HEK293 (cell line): ENCODE measurements at regions not wholly inside any gene's neighbourhood (a gene's known extent, or its start where the extent isn't known, plus 50 kb on each side); places are given as distances from the start of the nearest gene placed in this dataset.

Source experiments
- CTCF ChIA-PET: fragments of 350-600 bp; formaldehyde crosslinking; extraction: SDS; loops from one replicate; lab custom pipeline; 2021; ENCODE audit warnings: antibody characterized with exemption; lab: Yijun Ruan, JAX
- POLR2A ChIA-PET: fragments of 300-600 bp; formaldehyde crosslinking; extraction: SDS; loops from one replicate; lab custom pipeline; 2020; ENCODE audit warnings: antibody characterized with exemption, inconsistent platforms; lab: Yijun Ruan, JAX
- H3K27ac ChIP-seq: fragments of 200-500 bp; sonication (Bioruptor generic); 2 replicates; pipeline ENCODE4 v1.5.1; 2014; ENCODE audit warnings: low read depth, low read length, control low read depth, inconsistent platforms; ENCODE audit errors: extremely low read depth
- H3K36me3 ChIP-seq, 2 experiments: fragments of 200-500 bp in 1 of 2; sonication (Bioruptor generic) in 1 of 2; 1 replicate in 1 of 2; 2 replicates in 1 of 2; pipeline ENCODE4 v1.5.1; 2014 to 2017; ENCODE audit warnings: inconsistent platforms in 2 of 2, low read length in 2 of 2; ENCODE audit not compliant: control insufficient read depth in 2 of 2, insufficient read depth in 1 of 2
- H3K4me1 ChIP-seq: fragments of 200-500 bp; sonication (Bioruptor generic); 2 replicates; pipeline ENCODE4 v1.5.1; 2014; ENCODE audit warnings: mild to moderate bottlenecking, low read length, inconsistent platforms; ENCODE audit not compliant: control insufficient read depth, insufficient read depth
- H3K4me3 ChIP-seq: 2 replicates; pipeline ENCODE4 v1.5.1; 2011; ENCODE audit warnings: low read depth, mild to moderate bottlenecking, control low read depth, low read length, moderate library complexity
- H3K9me3 ChIP-seq: fragments of 200-500 bp; sonication (Bioruptor generic); 2 replicates; pipeline ENCODE4 v1.5.1; 2014; ENCODE audit warnings: low read depth, low read length, inconsistent platforms; ENCODE audit not compliant: control insufficient read depth, insufficient read depth
- FEZF1 ChIP-seq: fragments of 450-650 bp; formaldehyde crosslinking; IDR thresholded peaks from 2 replicates; pipeline ENCODE4 v1.5.1; 2016; ENCODE audit warnings: missing biosample characterization, missing genetic modification characterization
- HOXD13 ChIP-seq: sonication (generic); formaldehyde crosslinking; IDR thresholded peaks from 2 replicates; pipeline ENCODE4 v1.8.0; 2022; ENCODE audit warnings: missing genetic modification reagents, borderline replicate concordance
- KLF16 ChIP-seq: fragments of 450-650 bp; formaldehyde crosslinking; IDR thresholded peaks from 2 replicates; pipeline ENCODE4 v1.5.1; 2017; ENCODE audit warnings: missing biosample characterization, missing genetic modification characterization
- KLF8 ChIP-seq: fragments of 450-650 bp; formaldehyde crosslinking; IDR thresholded peaks from 2 replicates; pipeline ENCODE4 v1.5.1; 2016; ENCODE audit warnings: missing biosample characterization, missing genetic modification characterization
- OSR2 ChIP-seq: fragments of 450-650 bp; formaldehyde crosslinking; IDR thresholded peaks from 2 replicates; pipeline ENCODE4 v1.5.1; 2016; ENCODE audit warnings: missing biosample characterization, missing genetic modification characterization
- SP2 ChIP-seq: fragments of 450-650 bp; formaldehyde crosslinking; IDR thresholded peaks from 2 replicates; pipeline ENCODE4 v1.5.1; 2016; ENCODE audit warnings: missing biosample characterization, missing genetic modification characterization
- ZBTB7A ChIP-seq: fragments of 450-650 bp; formaldehyde crosslinking; IDR thresholded peaks from 2 replicates; pipeline ENCODE4 v1.5.1; 2016; ENCODE audit warnings: low read depth, missing biosample characterization, missing genetic modification characterization
- ZEB2 ChIP-seq: fragments of 450-650 bp; formaldehyde crosslinking; IDR thresholded peaks from 2 replicates; pipeline ENCODE4 v1.5.1; 2016; ENCODE audit warnings: missing biosample characterization, missing genetic modification characterization
- ZFP3 ChIP-seq: fragments of 450-650 bp; formaldehyde crosslinking; IDR thresholded peaks from 2 replicates; pipeline ENCODE4 v1.5.1; 2016; ENCODE audit warnings: low read depth, missing biosample characterization, missing genetic modification characterization
- ZNF10 ChIP-seq: fragments of 450-650 bp; formaldehyde crosslinking; IDR thresholded peaks from 2 replicates; pipeline ENCODE4 v1.5.1; 2017; ENCODE audit warnings: missing biosample characterization, missing genetic modification characterization
- ZNF449 ChIP-seq: fragments of 450-650 bp; formaldehyde crosslinking; IDR thresholded peaks from 2 replicates; pipeline ENCODE4 v1.5.1; 2017; ENCODE audit warnings: missing biosample characterization, mild to moderate bottlenecking, missing genetic modification characterization, moderate library complexity
- ZNF473 ChIP-seq: fragments of 450-650 bp; formaldehyde crosslinking; IDR thresholded peaks from 2 replicates; pipeline ENCODE4 v1.5.1; 2017; ENCODE audit warnings: missing biosample characterization, missing genetic modification characterization
- ZNF521 ChIP-seq: fragments of 450-650 bp; formaldehyde crosslinking; IDR thresholded peaks from 2 replicates; pipeline ENCODE4 v1.5.1; 2017; ENCODE audit warnings: missing biosample characterization, mild to moderate bottlenecking, missing genetic modification characterization
- ZNF660 ChIP-seq: fragments of 450-650 bp; IDR thresholded peaks from 2 replicates; pipeline ENCODE4 v1.5.1; 2018; ENCODE audit warnings: missing biosample characterization, mild to moderate bottlenecking, missing genetic modification characterization
- ZNF707 ChIP-seq: fragments of 450-650 bp; formaldehyde crosslinking; IDR thresholded peaks from 2 replicates; pipeline ENCODE4 v1.5.1; 2016; ENCODE audit warnings: missing biosample characterization, missing genetic modification characterization
- ZNF768 ChIP-seq: fragments of 450-650 bp; formaldehyde crosslinking; IDR thresholded peaks from 2 replicates; pipeline ENCODE4 v1.5.1; 2018; ENCODE audit warnings: missing biosample characterization, mild to moderate bottlenecking, missing genetic modification characterization
- TF ChIP-seq, protein P1 (sequence below): fragments of 450-650 bp; formaldehyde crosslinking; IDR thresholded peaks from 2 replicates; pipeline ENCODE4 v1.5.1; 2016; ENCODE audit warnings: missing biosample characterization, missing genetic modification characterization, borderline replicate concordance
- TF ChIP-seq, protein P2 (sequence below): fragments of 450-650 bp; formaldehyde crosslinking; IDR thresholded peaks from 2 replicates; pipeline ENCODE4 v1.5.1; 2016; ENCODE audit warnings: missing biosample characterization, missing genetic modification characterization
- TF ChIP-seq, protein P3 (sequence below): fragments of 450-650 bp; formaldehyde crosslinking; IDR thresholded peaks from 2 replicates; pipeline ENCODE4 v1.5.1; 2016; ENCODE audit warnings: missing biosample characterization, missing genetic modification characterization
- TF ChIP-seq, protein P4 (sequence below): fragments of 450-650 bp; formaldehyde crosslinking; IDR thresholded peaks from 2 replicates; pipeline ENCODE4 v1.5.1; 2016; ENCODE audit warnings: missing biosample characterization, missing genetic modification characterization
- TF ChIP-seq, protein P5 (sequence below): fragments of 450-650 bp; formaldehyde crosslinking; IDR thresholded peaks from 2 replicates; pipeline ENCODE4 v1.5.1; 2017; ENCODE audit warnings: missing biosample characterization, missing genetic modification characterization
- TF ChIP-seq, protein P6 (sequence below): fragments of 450-650 bp; IDR thresholded peaks from 2 replicates; pipeline ENCODE4 v1.5.1; 2018; ENCODE audit warnings: missing biosample characterization, missing genetic modification characterization

DNA sequence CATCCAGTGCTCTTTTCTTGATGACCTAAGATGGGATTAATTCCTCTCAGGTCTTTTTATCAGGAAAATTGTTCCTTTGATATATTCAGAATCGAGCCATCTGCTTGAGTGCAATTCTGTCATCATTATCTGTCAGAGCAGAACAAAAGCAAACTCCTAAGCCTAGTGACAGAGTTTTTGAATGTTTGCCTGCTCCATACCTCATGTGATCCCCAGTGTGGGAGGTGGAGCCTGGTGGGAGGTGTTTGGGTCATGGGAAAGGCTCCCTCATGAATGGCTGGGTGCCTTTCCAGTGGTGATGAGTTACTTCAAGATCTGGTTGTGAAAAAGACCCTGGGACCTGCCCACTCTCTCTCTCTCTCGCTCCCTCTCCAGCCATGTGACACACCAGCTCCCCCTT lies 628.2 kb downstream of the CDH11 start (continued):
- TF ChIP-seq, protein P1, sequence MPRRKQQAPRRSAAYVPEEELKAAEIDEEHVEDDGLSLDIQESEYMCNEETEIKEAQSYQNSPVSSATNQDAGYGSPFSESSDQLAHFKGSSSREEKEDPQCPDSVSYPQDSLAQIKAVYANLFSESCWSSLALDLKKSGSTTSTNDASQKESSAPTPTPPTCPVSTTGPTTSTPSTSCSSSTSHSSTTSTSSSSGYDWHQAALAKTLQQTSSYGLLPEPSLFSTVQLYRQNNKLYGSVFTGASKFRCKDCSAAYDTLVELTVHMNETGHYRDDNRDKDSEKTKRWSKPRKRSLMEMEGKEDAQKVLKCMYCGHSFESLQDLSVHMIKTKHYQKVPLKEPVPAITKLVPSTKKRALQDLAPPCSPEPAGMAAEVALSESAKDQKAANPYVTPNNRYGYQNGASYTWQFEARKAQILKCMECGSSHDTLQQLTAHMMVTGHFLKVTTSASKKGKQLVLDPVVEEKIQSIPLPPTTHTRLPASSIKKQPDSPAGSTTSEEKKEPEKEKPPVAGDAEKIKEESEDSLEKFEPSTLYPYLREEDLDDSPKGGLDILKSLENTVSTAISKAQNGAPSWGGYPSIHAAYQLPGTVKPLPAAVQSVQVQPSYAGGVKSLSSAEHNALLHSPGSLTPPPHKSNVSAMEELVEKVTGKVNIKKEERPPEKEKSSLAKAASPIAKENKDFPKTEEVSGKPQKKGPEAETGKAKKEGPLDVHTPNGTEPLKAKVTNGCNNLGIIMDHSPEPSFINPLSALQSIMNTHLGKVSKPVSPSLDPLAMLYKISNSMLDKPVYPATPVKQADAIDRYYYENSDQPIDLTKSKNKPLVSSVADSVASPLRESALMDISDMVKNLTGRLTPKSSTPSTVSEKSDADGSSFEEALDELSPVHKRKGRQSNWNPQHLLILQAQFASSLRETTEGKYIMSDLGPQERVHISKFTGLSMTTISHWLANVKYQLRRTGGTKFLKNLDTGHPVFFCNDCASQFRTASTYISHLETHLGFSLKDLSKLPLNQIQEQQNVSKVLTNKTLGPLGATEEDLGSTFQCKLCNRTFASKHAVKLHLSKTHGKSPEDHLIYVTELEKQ (tag by site-specific recombination): no peak
- TF ChIP-seq ZBTB7A (tag by site-specific recombination) (no peak), ZNF768 (tag by site-specific recombination) (no peak)

- ChIA-PET CTCF (no interaction called here), POLR2A (no interaction called here)
- no peaks in the 10 kb centered on the region for H3K4me1 ChIP-seq
Measured at GRCh38 chr16:64489449-64489848, 632.4 kb downstream of the CDH11 start.

DNA sequence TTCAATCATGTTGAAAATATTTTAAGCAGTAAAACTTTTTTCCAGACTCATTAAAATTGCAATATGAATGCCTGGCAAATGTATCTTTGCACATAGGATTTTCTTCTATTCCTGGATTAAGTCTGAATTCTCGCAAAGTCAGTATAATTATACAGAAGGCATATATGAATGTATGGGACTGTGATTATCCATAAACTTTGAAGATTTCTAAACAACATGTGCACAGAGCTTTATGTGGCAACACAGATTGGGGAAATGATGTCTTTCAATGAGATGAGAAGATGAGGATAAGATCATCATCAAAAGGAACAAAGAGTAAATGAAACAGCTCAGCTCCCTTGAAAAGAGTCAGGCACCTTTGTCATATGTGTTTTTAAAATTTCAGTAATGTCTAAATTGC lies 635.3 kb downstream of the CDH11 start:
- CTCF ChIA-PET: interaction anchor here (0.6 kb wide), 2 partner anchors 25 to 26 kb away, joined by 3 read pairs; no protein-coding TSS in a partner anchor
- H3K36me3 ChIP-seq: no peaks in the 10 kb centered on the region
- H3K27ac ChIP-seq: no peak overlapping the region
- no peak overlapping the region for H3K4me3 ChIP-seq
- H3K9me3 ChIP-seq: no peaks in the 10 kb centered on the region
- H3K4me1 ChIP-seq: no peaks in the 10 kb centered on the region
- POLR2A ChIA-PET: no interaction called here
- no peak for TF ChIP-seq SP2
- no peak for TF ChIP-seq ZNF473 (tag by site-specific recombination)
- TF ChIP-seq ZNF707 (tag by site-specific recombination): no peak
- TF ChIP-seq ZEB2: no peak
- TF ChIP-seq, protein P2, sequence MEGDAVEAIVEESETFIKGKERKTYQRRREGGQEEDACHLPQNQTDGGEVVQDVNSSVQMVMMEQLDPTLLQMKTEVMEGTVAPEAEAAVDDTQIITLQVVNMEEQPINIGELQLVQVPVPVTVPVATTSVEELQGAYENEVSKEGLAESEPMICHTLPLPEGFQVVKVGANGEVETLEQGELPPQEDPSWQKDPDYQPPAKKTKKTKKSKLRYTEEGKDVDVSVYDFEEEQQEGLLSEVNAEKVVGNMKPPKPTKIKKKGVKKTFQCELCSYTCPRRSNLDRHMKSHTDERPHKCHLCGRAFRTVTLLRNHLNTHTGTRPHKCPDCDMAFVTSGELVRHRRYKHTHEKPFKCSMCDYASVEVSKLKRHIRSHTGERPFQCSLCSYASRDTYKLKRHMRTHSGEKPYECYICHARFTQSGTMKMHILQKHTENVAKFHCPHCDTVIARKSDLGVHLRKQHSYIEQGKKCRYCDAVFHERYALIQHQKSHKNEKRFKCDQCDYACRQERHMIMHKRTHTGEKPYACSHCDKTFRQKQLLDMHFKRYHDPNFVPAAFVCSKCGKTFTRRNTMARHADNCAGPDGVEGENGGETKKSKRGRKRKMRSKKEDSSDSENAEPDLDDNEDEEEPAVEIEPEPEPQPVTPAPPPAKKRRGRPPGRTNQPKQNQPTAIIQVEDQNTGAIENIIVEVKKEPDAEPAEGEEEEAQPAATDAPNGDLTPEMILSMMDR (tag by site-specific recombination): no peak
- TF ChIP-seq, protein P3, sequence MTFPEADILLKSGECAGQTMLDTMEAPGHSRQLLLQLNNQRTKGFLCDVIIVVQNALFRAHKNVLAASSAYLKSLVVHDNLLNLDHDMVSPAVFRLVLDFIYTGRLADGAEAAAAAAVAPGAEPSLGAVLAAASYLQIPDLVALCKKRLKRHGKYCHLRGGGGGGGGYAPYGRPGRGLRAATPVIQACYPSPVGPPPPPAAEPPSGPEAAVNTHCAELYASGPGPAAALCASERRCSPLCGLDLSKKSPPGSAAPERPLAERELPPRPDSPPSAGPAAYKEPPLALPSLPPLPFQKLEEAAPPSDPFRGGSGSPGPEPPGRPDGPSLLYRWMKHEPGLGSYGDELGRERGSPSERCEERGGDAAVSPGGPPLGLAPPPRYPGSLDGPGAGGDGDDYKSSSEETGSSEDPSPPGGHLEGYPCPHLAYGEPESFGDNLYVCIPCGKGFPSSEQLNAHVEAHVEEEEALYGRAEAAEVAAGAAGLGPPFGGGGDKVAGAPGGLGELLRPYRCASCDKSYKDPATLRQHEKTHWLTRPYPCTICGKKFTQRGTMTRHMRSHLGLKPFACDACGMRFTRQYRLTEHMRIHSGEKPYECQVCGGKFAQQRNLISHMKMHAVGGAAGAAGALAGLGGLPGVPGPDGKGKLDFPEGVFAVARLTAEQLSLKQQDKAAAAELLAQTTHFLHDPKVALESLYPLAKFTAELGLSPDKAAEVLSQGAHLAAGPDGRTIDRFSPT (tag by site-specific recombination): no peak
- TF ChIP-seq, protein P4, sequence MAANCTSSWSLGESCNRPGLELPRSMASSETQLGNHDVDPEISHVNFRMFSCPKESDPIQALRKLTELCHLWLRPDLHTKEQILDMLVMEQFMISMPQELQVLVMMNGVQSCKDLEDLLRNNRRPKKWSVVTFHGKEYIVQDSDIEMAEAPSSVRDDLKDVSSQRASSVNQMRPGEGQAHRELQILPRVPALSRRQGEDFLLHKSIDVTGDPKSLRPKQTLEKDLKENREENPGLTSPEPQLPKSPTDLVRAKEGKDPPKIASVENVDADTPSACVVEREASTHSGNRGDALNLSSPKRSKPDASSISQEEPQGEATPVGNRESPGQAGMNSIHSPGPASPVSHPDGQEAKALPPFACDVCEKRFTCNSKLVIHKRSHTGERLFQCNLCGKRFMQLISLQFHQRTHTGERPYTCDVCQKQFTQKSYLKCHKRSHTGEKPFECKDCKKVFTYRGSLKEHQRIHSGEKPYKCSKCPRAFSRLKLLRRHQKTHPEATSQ: no peak
- no peak for TF ChIP-seq KLF16 (tag by site-specific recombination)
- TF ChIP-seq ZNF10 (tag by site-specific recombination): no peak
- TF ChIP-seq, protein P5, sequence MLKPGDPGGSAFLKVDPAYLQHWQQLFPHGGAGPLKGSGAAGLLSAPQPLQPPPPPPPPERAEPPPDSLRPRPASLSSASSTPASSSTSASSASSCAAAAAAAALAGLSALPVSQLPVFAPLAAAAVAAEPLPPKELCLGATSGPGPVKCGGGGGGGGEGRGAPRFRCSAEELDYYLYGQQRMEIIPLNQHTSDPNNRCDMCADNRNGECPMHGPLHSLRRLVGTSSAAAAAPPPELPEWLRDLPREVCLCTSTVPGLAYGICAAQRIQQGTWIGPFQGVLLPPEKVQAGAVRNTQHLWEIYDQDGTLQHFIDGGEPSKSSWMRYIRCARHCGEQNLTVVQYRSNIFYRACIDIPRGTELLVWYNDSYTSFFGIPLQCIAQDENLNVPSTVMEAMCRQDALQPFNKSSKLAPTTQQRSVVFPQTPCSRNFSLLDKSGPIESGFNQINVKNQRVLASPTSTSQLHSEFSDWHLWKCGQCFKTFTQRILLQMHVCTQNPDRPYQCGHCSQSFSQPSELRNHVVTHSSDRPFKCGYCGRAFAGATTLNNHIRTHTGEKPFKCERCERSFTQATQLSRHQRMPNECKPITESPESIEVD (tag by site-specific recombination): no peak
- no peak for TF ChIP-seq ZNF521 (tag by site-specific recombination)
- TF ChIP-seq OSR2 (tag by site-specific recombination): no peak
- no peak for TF ChIP-seq KLF8 (tag by site-specific recombination)
- no peak for TF ChIP-seq ZNF449 (tag by site-specific recombination)
- TF ChIP-seq, protein P6, sequence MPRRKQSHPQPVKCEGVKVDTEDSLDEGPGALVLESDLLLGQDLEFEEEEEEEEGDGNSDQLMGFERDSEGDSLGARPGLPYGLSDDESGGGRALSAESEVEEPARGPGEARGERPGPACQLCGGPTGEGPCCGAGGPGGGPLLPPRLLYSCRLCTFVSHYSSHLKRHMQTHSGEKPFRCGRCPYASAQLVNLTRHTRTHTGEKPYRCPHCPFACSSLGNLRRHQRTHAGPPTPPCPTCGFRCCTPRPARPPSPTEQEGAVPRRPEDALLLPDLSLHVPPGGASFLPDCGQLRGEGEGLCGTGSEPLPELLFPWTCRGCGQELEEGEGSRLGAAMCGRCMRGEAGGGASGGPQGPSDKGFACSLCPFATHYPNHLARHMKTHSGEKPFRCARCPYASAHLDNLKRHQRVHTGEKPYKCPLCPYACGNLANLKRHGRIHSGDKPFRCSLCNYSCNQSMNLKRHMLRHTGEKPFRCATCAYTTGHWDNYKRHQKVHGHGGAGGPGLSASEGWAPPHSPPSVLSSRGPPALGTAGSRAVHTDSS: no peak

More at GRCh38 chr16:64489449-64489848, 632.4 kb downstream of the CDH11 start:
- H3K36me3 ChIP-seq: no peaks in the 10 kb centered on the region
- no peak for TF ChIP-seq HOXD13 (CRISPR knock-in tag)
- no peak for TF ChIP-seq FEZF1 (tag by site-specific recombination)
- TF ChIP-seq ZNF660 (tag by site-specific recombination): no peak
- TF ChIP-seq ZFP3 (tag by site-specific recombination): no peak
- H3K27ac ChIP-seq: no peak overlapping the region
- H3K9me3 ChIP-seq: no peaks in the 10 kb centered on the region
- no peak overlapping the region for H3K4me3 ChIP-seq
